ENCODE measurements at regions not wholly inside any gene's neighbourhood (a gene's known extent, or its start where the extent isn't known, plus 50 kb on each side); places are given as distances from the start of the nearest gene placed in this dataset.
"Not testable (repeated sequence)": the region's sequence is repeated elsewhere in the genome, so short reads cannot be mapped to it uniquely, and the experiment has no call there.

- not testable (repeated sequence) for TF ChIP-seq CTCF, EP300 (IDR thresholded peaks at IDR 0.05)
Observed at GRCh38 chr1:148222399-148223159, 70.5 kb upstream of the NBPF11 start.
